Naive thymus-derived CD4-positive, alpha-beta T cell (primary cell): ENCODE measurements at regions not wholly inside any gene's neighbourhood (a gene's known extent, or its start where the extent isn't known, plus 50 kb on each side); places are given as distances from the start of the nearest gene placed in this dataset.

Experiments
- ATAC-seq: fragments of 150-1000 bp; cut with Tn5 transposase; 2 replicates; pipeline ENCODE4 v1.10.0; 2021; ENCODE audit warnings: mild to moderate bottlenecking, moderate library complexity
- CTCF ChIA-PET: fragments of 350-600 bp; sonication (Branson Sonifier 250); formaldehyde crosslinking; loops from one replicate; lab custom pipeline; 2021; ENCODE audit warnings: antibody characterized with exemption; lab: Charles Lee
- POLR2A ChIA-PET: fragments of 350-600 bp; sonication (Branson Sonifier 250); formaldehyde crosslinking; loops from one replicate; lab custom pipeline; 2021; ENCODE audit warnings: antibody characterized with exemption, inconsistent platforms; lab: Charles Lee
- DNase-seq, 9 donors: peaks; one replicate each; pipeline versions ENCODE4 v3.0.0 to v3.0.0-alpha.2; 2020 to 2022; ENCODE audit warnings: mixed read lengths in 1 of 9
- H3K27ac ChIP-seq: one replicate; pipeline ENCODE4 v1.7.0; 2013; ENCODE audit warnings: mild to moderate bottlenecking, low read depth, low read length, moderate library complexity
- H3K27me3 ChIP-seq, 2 donors: one replicate each; pipeline ENCODE4 v1.7.0; 2013; ENCODE audit warnings: low read length in 2 of 2, mild to moderate bottlenecking in 2 of 2, moderate library complexity in 2 of 2; ENCODE audit not compliant: control insufficient read depth in 2 of 2, insufficient read depth in 2 of 2
- H3K36me3 ChIP-seq, 3 experiments: 1 replicate in 2 of 3; 2 replicates in 1 of 3; pipeline ENCODE4 v1.7.0; 2013; ENCODE audit warnings: low read length in 3 of 3, mild to moderate bottlenecking in 3 of 3, moderate library complexity in 1 of 3; ENCODE audit not compliant: insufficient read depth in 3 of 3, control insufficient read depth in 2 of 3
- H3K4me1 ChIP-seq, 2 donors: one replicate each; pipeline ENCODE4 v1.7.0; 2013; ENCODE audit warnings: low read length in 2 of 2, mild to moderate bottlenecking in 2 of 2, moderate library complexity in 1 of 2; ENCODE audit not compliant: control insufficient read depth in 2 of 2, insufficient read depth in 2 of 2
- H3K4me3 ChIP-seq: 2 replicates; pipeline ENCODE4 v1.7.0; 2013; ENCODE audit warnings: mild to moderate bottlenecking, low read length
- H3K9me3 ChIP-seq, 3 experiments: 1 replicate in 2 of 3; 2 replicates in 1 of 3; pipeline ENCODE4 v1.7.0; 2013; ENCODE audit warnings: low read length in 3 of 3; ENCODE audit not compliant: control insufficient read depth in 2 of 3
- H3K27ac Mint-ChIP-seq, 9 donors: one replicate each; pipeline ENCODE4 v1.8.0; 2020 to 2022; ENCODE audit warnings: mixed read lengths in 9 of 9, mild to moderate bottlenecking in 8 of 9, moderate library complexity in 5 of 9, inconsistent platforms in 2 of 9
- H3K27me3 Mint-ChIP-seq, 5 donors: one replicate each; pipeline ENCODE4 v1.8.0; 2021 to 2022; ENCODE audit warnings: mixed read lengths in 5 of 5, mild to moderate bottlenecking in 1 of 5
- H3K36me3 Mint-ChIP-seq, 5 donors: one replicate each; pipeline ENCODE4 v1.8.0; 2020 to 2022; ENCODE audit warnings: mixed read lengths in 5 of 5, mild to moderate bottlenecking in 3 of 5, inconsistent platforms in 1 of 5
- H3K4me1 Mint-ChIP-seq, 7 donors: one replicate each; pipeline ENCODE4 v1.8.0; 2020 to 2022; ENCODE audit warnings: mixed read lengths in 7 of 7, mild to moderate bottlenecking in 3 of 7, inconsistent platforms in 1 of 7
- H3K4me3 Mint-ChIP-seq, 10 donors: one replicate each; pipeline ENCODE4 v1.8.0; 2020 to 2022; ENCODE audit warnings: mild to moderate bottlenecking in 10 of 10, mixed read lengths in 10 of 10, moderate library complexity in 6 of 10, inconsistent platforms in 2 of 10
- H3K9me3 Mint-ChIP-seq, 11 donors: one replicate each; pipeline ENCODE4 v1.8.0; 2020 to 2022; ENCODE audit warnings: mixed read lengths in 11 of 11, mild to moderate bottlenecking in 4 of 11, inconsistent platforms in 1 of 11, moderate library complexity in 1 of 11
- intact Hi-C, 2 donors: fragments of 100-400 bp; cut with micrococcal nuclease; formaldehyde crosslinking; loops; one replicate each; pipeline ENCODE4 v1.15.1; 2023

DNA sequence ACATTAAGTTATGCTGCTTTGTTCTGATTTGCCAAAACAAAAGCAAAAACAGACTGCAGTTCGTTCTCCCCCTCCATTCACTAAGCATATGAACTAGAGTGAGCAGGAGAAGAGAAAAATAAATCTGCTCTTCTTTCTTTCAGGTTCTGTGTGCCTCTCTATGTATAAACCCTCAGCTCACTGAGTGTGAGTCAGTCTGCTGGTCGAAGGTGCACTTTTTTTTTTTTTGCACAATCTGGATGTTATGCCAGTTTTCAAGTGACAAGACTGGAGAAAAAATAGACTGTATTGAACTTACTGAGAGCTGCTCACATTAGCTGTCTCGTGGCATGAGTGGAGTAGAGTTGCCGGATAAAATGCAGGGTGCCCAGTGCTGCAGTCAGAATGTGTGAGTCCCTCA, 244.6 kb upstream of the ATP10B start:
- H3K4me1 Mint-ChIP-seq, result no peaks in the 10 kb centered on the region

DNA sequence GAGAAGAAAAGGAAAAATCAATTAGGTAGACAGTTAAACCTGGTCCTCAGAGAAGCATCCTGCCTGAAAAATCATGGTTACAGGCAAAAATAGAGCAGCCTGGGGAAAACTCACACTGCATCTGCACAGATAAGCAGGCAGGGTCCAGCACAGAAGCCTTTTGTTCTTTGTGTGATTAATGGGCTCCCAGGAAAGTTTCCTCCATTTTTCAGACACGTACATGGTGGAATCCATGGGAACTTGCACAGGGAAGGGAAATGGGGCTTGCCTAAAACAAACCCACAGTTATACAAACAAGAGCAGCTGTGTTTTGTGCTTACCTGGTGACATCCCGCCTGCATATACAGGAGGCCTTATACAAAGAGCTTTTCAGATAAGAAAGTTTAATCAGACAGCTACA, 243.9 kb upstream of the ATP10B start:
- Mint-ChIP-seq H3K36me3 (no peaks in the 10 kb centered on the region), H3K9me3 (peaks cover 0 to 7% (median under 1%) of the 10 kb centered on the region in 11 donors), H3K27ac (no peak overlapping the region), H3K4me1 (no peaks in the 10 kb centered on the region), H3K4me3 (no peak overlapping the region), H3K27me3 (no peaks in the 10 kb centered on the region)
- no peaks in the 10 kb centered on the region for H3K9me3 ChIP-seq
- DNase-seq (no peak), ATAC-seq (no peak)
- POLR2A ChIA-PET, result no interaction called here
- CTCF ChIA-PET, result no interaction called here
- H3K4me1 ChIP-seq, result no peaks in the 10 kb centered on the region
- H3K4me3 ChIP-seq, result no peak overlapping the region
- intact Hi-C loops, result no loop called here
- no peak overlapping the region for H3K27ac ChIP-seq
- H3K36me3 ChIP-seq, result no peaks in the 10 kb centered on the region
- H3K27me3 ChIP-seq, result no peaks in the 10 kb centered on the region

More for the DNA sequence above, 244.6 kb upstream of the ATP10B start:
- Histone ChIP-seq H3K27me3 (no peaks in the 10 kb centered on the region), H3K36me3 (no peaks in the 10 kb centered on the region), H3K4me3 (no peak overlapping the region), H3K4me1 (no peaks in the 10 kb centered on the region), H3K27ac (no peak overlapping the region), H3K9me3 (no peaks in the 10 kb centered on the region)
- DNase-seq (no peak), ATAC-seq (no peak)
- peaks cover 0 to 7% (median 0%) of the 10 kb centered on the region in 11 donors for H3K9me3 Mint-ChIP-seq
- no peaks in the 10 kb centered on the region for H3K36me3 Mint-ChIP-seq
- intact Hi-C loops, result no loop called here
- no peaks in the 10 kb centered on the region for H3K27me3 Mint-ChIP-seq
- POLR2A ChIA-PET, result no interaction called here
- CTCF ChIA-PET, result no interaction called here
- no peak overlapping the region for H3K4me3 Mint-ChIP-seq
- no peak overlapping the region for H3K27ac Mint-ChIP-seq

- Histone ChIP-seq H3K36me3 (no peaks in the 10 kb centered on the region), H3K27me3 (no peaks in the 10 kb centered on the region), H3K9me3 (no peaks in the 10 kb centered on the region), H3K27ac (no peak overlapping the region), H3K4me3 (no peak overlapping the region), H3K4me1 (no peaks in the 10 kb centered on the region)
- intact Hi-C loops, result no loop called here
- DNase-seq, result no peak
- no peak overlapping the region for H3K4me3 Mint-ChIP-seq
- no peak for ATAC-seq
- ChIA-PET CTCF (no interaction called here), POLR2A (no interaction called here)
- no peak overlapping the region for H3K27ac Mint-ChIP-seq
- H3K27me3 Mint-ChIP-seq, result no peaks in the 10 kb centered on the region
- H3K36me3 Mint-ChIP-seq, result no peaks in the 10 kb centered on the region
- H3K4me1 Mint-ChIP-seq, result no peaks in the 10 kb centered on the region
- peaks cover 0 to 9% (median 3%) of the 10 kb centered on the region in 11 donors for H3K9me3 Mint-ChIP-seq
Measured at GRCh38 chr5:161094411-161094810, 242.4 kb upstream of the ATP10B start.

DNA sequence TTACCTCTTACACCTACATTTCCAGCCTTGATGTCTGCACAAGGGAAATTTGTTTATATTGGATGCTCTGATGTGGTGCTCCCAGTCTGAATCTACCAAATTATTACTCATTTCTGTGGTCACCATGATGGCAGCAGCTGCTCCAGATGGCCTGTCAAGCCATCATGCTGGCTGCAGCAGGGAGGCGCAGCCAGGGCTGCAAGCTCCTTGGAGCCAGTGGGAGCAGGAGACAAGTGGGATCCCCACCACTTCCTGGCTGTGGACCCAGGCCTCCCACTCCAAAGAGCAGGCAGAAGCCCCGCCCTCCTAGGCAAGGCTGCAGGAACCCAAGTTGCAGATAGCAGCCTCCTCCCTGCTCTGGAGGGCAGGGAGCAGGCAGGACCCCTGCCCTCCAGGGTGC, 241.1 kb upstream of the ATP10B start:
- Mint-ChIP-seq H3K27me3 (no peaks in the 10 kb centered on the region), H3K36me3 (no peaks in the 10 kb centered on the region), H3K27ac (no peak overlapping the region), H3K9me3 (peaks cover 0 to 9% (median 3%) of the 10 kb centered on the region in 11 donors), H3K4me3 (no peak overlapping the region), H3K4me1 (no peaks in the 10 kb centered on the region)
- ATAC-seq, result no peak
- H3K4me3 ChIP-seq, result no peak overlapping the region
- H3K9me3 ChIP-seq, result no peaks in the 10 kb centered on the region
- no peak for DNase-seq
- ChIA-PET POLR2A (no interaction called here), CTCF (no interaction called here)
- no peaks in the 10 kb centered on the region for H3K27me3 ChIP-seq
- intact Hi-C loops, result no loop called here
- H3K4me1 ChIP-seq, result no peaks in the 10 kb centered on the region
- no peak overlapping the region for H3K27ac ChIP-seq
- H3K36me3 ChIP-seq, result no peaks in the 10 kb centered on the region

DNA sequence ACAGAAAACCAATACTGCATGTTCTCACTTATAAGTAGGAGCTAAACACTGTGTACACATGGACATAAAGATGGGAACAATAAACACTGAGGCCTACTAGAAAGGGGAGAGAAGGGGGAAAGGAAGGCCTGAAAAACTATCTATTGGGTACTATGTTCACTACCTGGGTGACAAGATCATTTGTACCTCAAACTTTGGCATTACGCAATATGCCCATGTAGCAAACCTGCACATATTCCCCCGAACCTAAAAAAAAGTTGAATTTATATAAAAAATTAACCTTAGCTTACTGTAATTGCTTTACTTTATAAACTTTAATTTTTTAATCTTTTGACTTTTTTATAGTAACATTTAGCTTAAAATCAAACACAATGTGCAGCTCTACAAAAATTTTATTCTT, 237.6 kb upstream of the ATP10B start:
- CTCF ChIA-PET, result no interaction called here
- Mint-ChIP-seq H3K27me3 (no peaks in the 10 kb centered on the region), H3K9me3 (peaks cover 0 to 9% (median 3%) of the 10 kb centered on the region in 11 donors), H3K4me1 (no peaks in the 10 kb centered on the region), H3K4me3 (no peak overlapping the region), H3K36me3 (no peaks in the 10 kb centered on the region), H3K27ac (no peak overlapping the region)
- intact Hi-C loops, result no loop called here
- DNase-seq (no peak), ATAC-seq (no peak)
- H3K9me3 ChIP-seq, result no peaks in the 10 kb centered on the region
- no peaks in the 10 kb centered on the region for H3K36me3 ChIP-seq
- no peaks in the 10 kb centered on the region for H3K4me1 ChIP-seq
- POLR2A ChIA-PET, result no interaction called here
- no peak overlapping the region for H3K4me3 ChIP-seq
- no peak overlapping the region for H3K27ac ChIP-seq
- no peaks in the 10 kb centered on the region for H3K27me3 ChIP-seq

- no peaks in the 10 kb centered on the region for H3K36me3 ChIP-seq
- Mint-ChIP-seq H3K27me3 (no peaks in the 10 kb centered on the region), H3K4me1 (no peaks in the 10 kb centered on the region), H3K27ac (no peak overlapping the region), H3K4me3 (no peak overlapping the region), H3K9me3 (peaks cover 0 to 17% (median 0%) of the 10 kb centered on the region in 11 donors), H3K36me3 (no peaks in the 10 kb centered on the region)
- ChIA-PET CTCF (no interaction called here), POLR2A (no interaction called here)
- H3K9me3 ChIP-seq, result no peaks in the 10 kb centered on the region
- H3K27ac ChIP-seq, result no peak overlapping the region
- no peaks in the 10 kb centered on the region for H3K27me3 ChIP-seq
- H3K4me1 ChIP-seq, result no peaks in the 10 kb centered on the region
- intact Hi-C loops, result no loop called here
- ATAC-seq (no peak), DNase-seq (no peak)
- H3K4me3 ChIP-seq, result no peak overlapping the region
Measured at GRCh38 chr5:161086461-161086860, 234.4 kb upstream of the ATP10B start.

DNA sequence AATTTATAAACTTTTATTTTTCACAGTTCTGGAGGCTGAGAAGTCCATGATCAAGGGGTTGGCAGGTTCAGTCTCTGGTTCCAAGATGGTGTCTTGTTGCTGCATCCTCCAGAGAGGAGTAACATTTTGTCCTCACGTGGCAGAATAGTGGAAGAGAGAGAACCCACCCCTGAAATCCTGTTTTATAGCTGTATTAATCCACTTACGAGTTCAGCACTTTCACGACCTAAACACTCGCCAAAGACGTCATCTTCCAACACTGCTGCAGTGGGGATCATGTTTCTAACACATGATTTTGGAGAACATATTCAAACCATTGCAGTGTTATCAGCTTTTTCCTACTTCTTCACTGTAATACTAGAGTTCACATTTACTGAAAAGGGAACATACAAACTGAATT, 233.0 kb upstream of the ATP10B start:
- CTCF ChIA-PET, result no interaction called here
- Mint-ChIP-seq H3K36me3 (no peaks in the 10 kb centered on the region), H3K27ac (no peak overlapping the region), H3K4me3 (no peak overlapping the region), H3K27me3 (no peaks in the 10 kb centered on the region), H3K9me3 (peaks cover 0 to 13% (median 2%) of the 10 kb centered on the region in 11 donors), H3K4me1 (no peaks in the 10 kb centered on the region)
- POLR2A ChIA-PET, result no interaction called here
- no peak for ATAC-seq
- no peak for DNase-seq
- Histone ChIP-seq H3K4me3 (no peak overlapping the region), H3K27ac (no peak overlapping the region), H3K4me1 (no peaks in the 10 kb centered on the region), H3K27me3 (no peaks in the 10 kb centered on the region), H3K36me3 (no peaks in the 10 kb centered on the region), H3K9me3 (no peaks in the 10 kb centered on the region)
- intact Hi-C loops, result no loop called here
